ENCODE measurements at regions not wholly inside any gene's neighbourhood (a gene's known extent, or its start where the extent isn't known, plus 50 kb on each side); places are given as distances from the start of the nearest gene placed in this dataset.

DNA sequence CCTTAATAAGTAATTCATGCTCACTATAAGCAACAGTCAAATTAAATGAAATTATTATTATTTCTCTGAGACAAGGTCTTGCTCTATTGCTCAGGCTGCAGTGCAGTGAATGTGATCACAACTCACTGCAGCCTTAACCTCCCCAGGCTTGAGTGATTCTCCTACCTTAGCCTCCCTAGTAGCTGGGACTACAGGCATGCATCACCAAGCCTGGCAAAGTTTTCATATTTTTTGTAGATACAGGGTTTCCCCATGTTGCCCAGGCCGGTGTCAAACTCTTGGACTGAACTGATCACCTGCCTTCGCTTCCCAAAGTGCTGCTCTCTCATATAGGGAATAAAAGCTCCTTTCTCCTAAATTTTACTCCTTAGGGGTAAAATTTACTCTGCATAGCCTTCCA lies 74.9 kb upstream of the GAREM1 start:
- no peak overlapping the region for H3K9ac ChIP-seq (ENCODE audit: low read depth in 1 of 2, low read length in 2 of 2)
- no peak overlapping the region for H3K27ac ChIP-seq (ENCODE audit: low read depth in 1 of 2, low read length in 2 of 2)
- H3K9me3 ChIP-seq (ENCODE audit: control insufficient read depth in 4 of 4, low read length in 3 of 4), result no peaks in the 10 kb centered on the region
- no peaks in the 10 kb centered on the region for H3K4me1 ChIP-seq (ENCODE audit: control insufficient read depth in 4 of 4, insufficient read depth in 4 of 4, low read length in 3 of 4)
- TF ChIP-seq, protein P1, sequence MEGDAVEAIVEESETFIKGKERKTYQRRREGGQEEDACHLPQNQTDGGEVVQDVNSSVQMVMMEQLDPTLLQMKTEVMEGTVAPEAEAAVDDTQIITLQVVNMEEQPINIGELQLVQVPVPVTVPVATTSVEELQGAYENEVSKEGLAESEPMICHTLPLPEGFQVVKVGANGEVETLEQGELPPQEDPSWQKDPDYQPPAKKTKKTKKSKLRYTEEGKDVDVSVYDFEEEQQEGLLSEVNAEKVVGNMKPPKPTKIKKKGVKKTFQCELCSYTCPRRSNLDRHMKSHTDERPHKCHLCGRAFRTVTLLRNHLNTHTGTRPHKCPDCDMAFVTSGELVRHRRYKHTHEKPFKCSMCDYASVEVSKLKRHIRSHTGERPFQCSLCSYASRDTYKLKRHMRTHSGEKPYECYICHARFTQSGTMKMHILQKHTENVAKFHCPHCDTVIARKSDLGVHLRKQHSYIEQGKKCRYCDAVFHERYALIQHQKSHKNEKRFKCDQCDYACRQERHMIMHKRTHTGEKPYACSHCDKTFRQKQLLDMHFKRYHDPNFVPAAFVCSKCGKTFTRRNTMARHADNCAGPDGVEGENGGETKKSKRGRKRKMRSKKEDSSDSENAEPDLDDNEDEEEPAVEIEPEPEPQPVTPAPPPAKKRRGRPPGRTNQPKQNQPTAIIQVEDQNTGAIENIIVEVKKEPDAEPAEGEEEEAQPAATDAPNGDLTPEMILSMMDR (IDR thresholded peaks at IDR 0.05; ENCODE audit: low read depth, low read length, missing input control), result no peak
- TF ChIP-seq RXRA (IDR thresholded peaks at IDR 0.05) (no peak), FOXA2 (IDR thresholded peaks at IDR 0.05) (no peak), EGR1 (IDR thresholded peaks at IDR 0.05; ENCODE audit: low read depth in 2 of 2) (no peak), RAD21 (IDR thresholded peaks at IDR 0.05) (no peak), FOXA1 (IDR thresholded peaks at IDR 0.05) (no peak), ZBTB33 (IDR thresholded peaks at IDR 0.05) (no peak), NR2F2 (IDR thresholded peaks at IDR 0.05) (no peak), JUND (IDR thresholded peaks at IDR 0.05) (no peak), YY1 (IDR thresholded peaks at IDR 0.05) (no peak), SP1 (IDR thresholded peaks at IDR 0.05) (no peak), HNF4A (conservative IDR thresholded peaks at IDR 0.05) (no peak), GABPA (IDR thresholded peaks at IDR 0.05 in 1 of 2, conservative IDR thresholded peaks at IDR 0.05 in 1 of 2) (no peak)
- TF ChIP-seq, protein P2, sequence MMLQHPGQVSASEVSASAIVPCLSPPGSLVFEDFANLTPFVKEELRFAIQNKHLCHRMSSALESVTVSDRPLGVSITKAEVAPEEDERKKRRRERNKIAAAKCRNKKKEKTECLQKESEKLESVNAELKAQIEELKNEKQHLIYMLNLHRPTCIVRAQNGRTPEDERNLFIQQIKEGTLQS (IDR thresholded peaks at IDR 0.05), result no peak
- TF ChIP-seq, protein P3, sequence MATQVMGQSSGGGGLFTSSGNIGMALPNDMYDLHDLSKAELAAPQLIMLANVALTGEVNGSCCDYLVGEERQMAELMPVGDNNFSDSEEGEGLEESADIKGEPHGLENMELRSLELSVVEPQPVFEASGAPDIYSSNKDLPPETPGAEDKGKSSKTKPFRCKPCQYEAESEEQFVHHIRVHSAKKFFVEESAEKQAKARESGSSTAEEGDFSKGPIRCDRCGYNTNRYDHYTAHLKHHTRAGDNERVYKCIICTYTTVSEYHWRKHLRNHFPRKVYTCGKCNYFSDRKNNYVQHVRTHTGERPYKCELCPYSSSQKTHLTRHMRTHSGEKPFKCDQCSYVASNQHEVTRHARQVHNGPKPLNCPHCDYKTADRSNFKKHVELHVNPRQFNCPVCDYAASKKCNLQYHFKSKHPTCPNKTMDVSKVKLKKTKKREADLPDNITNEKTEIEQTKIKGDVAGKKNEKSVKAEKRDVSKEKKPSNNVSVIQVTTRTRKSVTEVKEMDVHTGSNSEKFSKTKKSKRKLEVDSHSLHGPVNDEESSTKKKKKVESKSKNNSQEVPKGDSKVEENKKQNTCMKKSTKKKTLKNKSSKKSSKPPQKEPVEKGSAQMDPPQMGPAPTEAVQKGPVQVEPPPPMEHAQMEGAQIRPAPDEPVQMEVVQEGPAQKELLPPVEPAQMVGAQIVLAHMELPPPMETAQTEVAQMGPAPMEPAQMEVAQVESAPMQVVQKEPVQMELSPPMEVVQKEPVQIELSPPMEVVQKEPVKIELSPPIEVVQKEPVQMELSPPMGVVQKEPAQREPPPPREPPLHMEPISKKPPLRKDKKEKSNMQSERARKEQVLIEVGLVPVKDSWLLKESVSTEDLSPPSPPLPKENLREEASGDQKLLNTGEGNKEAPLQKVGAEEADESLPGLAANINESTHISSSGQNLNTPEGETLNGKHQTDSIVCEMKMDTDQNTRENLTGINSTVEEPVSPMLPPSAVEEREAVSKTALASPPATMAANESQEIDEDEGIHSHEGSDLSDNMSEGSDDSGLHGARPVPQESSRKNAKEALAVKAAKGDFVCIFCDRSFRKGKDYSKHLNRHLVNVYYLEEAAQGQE (IDR thresholded peaks at IDR 0.05), result no peak
- DNase-seq (ENCODE audit: low spot score), result no peak
- WGBS, result 96% methylated on average over 2 of the region's 2 CpGs
- H3K4me3 ChIP-seq (ENCODE audit: low read depth in 1 of 3, low read length in 3 of 3), result no peak overlapping the region
- H3K27me3 ChIP-seq (ENCODE audit: control insufficient read depth in 4 of 4, insufficient read depth in 4 of 4, low read length in 3 of 4), result no peaks in the 10 kb centered on the region
- no peaks in the 10 kb centered on the region for H3K36me3 ChIP-seq (ENCODE audit: control insufficient read depth in 4 of 4, insufficient read depth in 3 of 4, low read depth in 1 of 4, low read length in 3 of 4)

DNA sequence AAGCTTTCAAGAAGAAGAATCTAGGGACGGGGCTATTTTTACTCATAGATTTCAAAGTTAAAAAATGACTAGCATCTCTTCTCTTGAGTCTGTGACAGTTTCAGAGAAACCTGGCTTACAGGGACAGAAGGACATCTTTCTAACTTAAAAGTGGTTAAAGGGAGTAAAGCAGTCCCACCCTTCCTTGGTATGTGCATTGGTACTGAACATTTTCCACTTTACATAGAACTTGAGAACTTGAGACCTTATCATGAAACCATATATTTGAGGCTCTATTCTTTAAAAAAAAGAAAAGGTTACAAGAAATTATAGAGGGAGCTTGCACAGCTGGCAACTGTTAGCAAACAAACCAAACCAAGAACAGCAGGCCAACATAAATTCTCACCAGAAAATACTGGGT lies 73.4 kb upstream of the GAREM1 start:
- DNase-seq (ENCODE audit: low spot score), result no peak
- no peaks in the 10 kb centered on the region for H3K36me3 ChIP-seq (ENCODE audit: control insufficient read depth in 4 of 4, insufficient read depth in 3 of 4, low read depth in 1 of 4, low read length in 3 of 4)
- no peaks in the 10 kb centered on the region for H3K9me3 ChIP-seq (ENCODE audit: control insufficient read depth in 4 of 4, low read length in 3 of 4)
- H3K4me1 ChIP-seq (ENCODE audit: control insufficient read depth in 4 of 4, insufficient read depth in 4 of 4, low read length in 3 of 4), result no peaks in the 10 kb centered on the region
- H3K4me3 ChIP-seq (ENCODE audit: low read depth in 1 of 3, low read length in 3 of 3), result no peak overlapping the region
- H3K27me3 ChIP-seq (ENCODE audit: control insufficient read depth in 4 of 4, insufficient read depth in 4 of 4, low read length in 3 of 4), result no peaks in the 10 kb centered on the region
- WGBS, result 90% methylated on average over 1 of the region's 1 CpG
- H3K27ac ChIP-seq (ENCODE audit: low read depth in 1 of 2, low read length in 2 of 2), result no peak overlapping the region
- TF ChIP-seq JUND (IDR thresholded peaks at IDR 0.05) (no peak), MAX (IDR thresholded peaks at IDR 0.05) (no peak), SP1 (IDR thresholded peaks at IDR 0.05) (no peak), ZBTB33 (IDR thresholded peaks at IDR 0.05) (no peak), RAD21 (IDR thresholded peaks at IDR 0.05) (no peak), YY1 (IDR thresholded peaks at IDR 0.05) (no peak), TAF1 (conservative IDR thresholded peaks at IDR 0.05) (no peak)
- TF ChIP-seq, protein P1 (IDR thresholded peaks at IDR 0.05; ENCODE audit: low read depth, low read length, missing input control), result no peak
- H3K9ac ChIP-seq (ENCODE audit: low read depth in 1 of 2, low read length in 2 of 2), result no peak overlapping the region

All from liver (tissue), 8 donors.